Neutrophil (primary cell): ENCODE measurements at regions not wholly inside any gene's neighbourhood (a gene's known extent, or its start where the extent isn't known, plus 50 kb on each side); places are given as distances from the start of the nearest gene placed in this dataset.
"Not testable (repeated sequence)": the region's sequence is repeated elsewhere in the genome, so short reads cannot be mapped to it uniquely, and the experiment has no call there.

Source experiments
- H3K27ac ChIP-seq: fragments of 200-600 bp; sonication (generic); 2 replicates; pipeline ENCODE4 v1.5.1; 2016; ENCODE audit warnings: mild to moderate bottlenecking, moderate library complexity
- H3K27me3 ChIP-seq: fragments of 200-600 bp; sonication (generic); 2 replicates; pipeline ENCODE4 v1.6.0; 2016; ENCODE audit warnings: mild to moderate bottlenecking
- H3K36me3 ChIP-seq: fragments of 200-600 bp; sonication (generic); 2 replicates; pipeline ENCODE4 v1.5.1; 2017
- H3K4me1 ChIP-seq, 2 experiments: fragments of 200-600 bp in 1 of 2; sonication (generic) in 1 of 2; 1 replicate in 1 of 2; 2 replicates in 1 of 2; pipeline versions ENCODE4 v1.5.1 to v1.6.1; 2013 to 2016; ENCODE audit warnings: low read depth in 1 of 2, low read length in 1 of 2, mild to moderate bottlenecking in 1 of 2, moderate library complexity in 1 of 2; ENCODE audit not compliant: control insufficient read depth in 1 of 2, insufficient read depth in 1 of 2
- H3K4me3 ChIP-seq, 2 experiments: fragments of 200-600 bp in 1 of 2; sonication (generic) in 1 of 2; 1 replicate in 1 of 2; 2 replicates in 1 of 2; pipeline ENCODE4 v1.5.1; 2013 to 2016; ENCODE audit warnings: low read depth in 1 of 2, low read length in 1 of 2, mild to moderate bottlenecking in 1 of 2, moderate library complexity in 1 of 2
- H3K9me3 ChIP-seq: fragments of 200-600 bp; sonication (generic); 2 replicates; pipeline ENCODE4 v1.5.1; 2016
- TF ChIP-seq, protein P1 (sequence below): fragments of 200-600 bp; sonication (generic); IDR thresholded peaks from 2 replicates; pipeline ENCODE4 v1.5.1; 2016; ENCODE audit warnings: antibody characterized with exemption

DNA sequence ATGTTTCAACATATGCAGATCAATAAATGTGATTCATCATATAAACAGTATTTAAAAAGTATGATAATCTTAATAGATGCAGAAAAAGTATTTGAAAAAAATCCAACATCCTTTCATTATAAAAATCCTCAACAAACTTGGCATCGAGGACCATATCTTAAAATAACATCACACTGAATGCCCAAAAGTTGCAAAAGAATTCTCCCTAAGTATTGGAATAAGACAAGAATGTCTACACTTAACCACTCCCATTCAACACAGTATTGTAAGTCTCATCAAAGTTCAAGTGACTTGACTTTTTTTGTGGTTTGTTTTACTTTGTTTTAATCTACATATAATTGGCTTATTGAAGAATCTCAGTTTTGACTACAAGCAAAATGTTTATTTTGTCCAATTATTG is 779.0 kb upstream of the SLIT2 start:
- H3K9me3 ChIP-seq, result no peaks in the 10 kb centered on the region
- H3K27me3 ChIP-seq, result no peaks in the 10 kb centered on the region
- no peak overlapping the region for H3K27ac ChIP-seq
- no peaks in the 10 kb centered on the region for H3K4me1 ChIP-seq
- no peak overlapping the region for H3K4me3 ChIP-seq
- no peaks in the 10 kb centered on the region for H3K36me3 ChIP-seq
- TF ChIP-seq, protein P1, sequence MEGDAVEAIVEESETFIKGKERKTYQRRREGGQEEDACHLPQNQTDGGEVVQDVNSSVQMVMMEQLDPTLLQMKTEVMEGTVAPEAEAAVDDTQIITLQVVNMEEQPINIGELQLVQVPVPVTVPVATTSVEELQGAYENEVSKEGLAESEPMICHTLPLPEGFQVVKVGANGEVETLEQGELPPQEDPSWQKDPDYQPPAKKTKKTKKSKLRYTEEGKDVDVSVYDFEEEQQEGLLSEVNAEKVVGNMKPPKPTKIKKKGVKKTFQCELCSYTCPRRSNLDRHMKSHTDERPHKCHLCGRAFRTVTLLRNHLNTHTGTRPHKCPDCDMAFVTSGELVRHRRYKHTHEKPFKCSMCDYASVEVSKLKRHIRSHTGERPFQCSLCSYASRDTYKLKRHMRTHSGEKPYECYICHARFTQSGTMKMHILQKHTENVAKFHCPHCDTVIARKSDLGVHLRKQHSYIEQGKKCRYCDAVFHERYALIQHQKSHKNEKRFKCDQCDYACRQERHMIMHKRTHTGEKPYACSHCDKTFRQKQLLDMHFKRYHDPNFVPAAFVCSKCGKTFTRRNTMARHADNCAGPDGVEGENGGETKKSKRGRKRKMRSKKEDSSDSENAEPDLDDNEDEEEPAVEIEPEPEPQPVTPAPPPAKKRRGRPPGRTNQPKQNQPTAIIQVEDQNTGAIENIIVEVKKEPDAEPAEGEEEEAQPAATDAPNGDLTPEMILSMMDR, result no peak

DNA sequence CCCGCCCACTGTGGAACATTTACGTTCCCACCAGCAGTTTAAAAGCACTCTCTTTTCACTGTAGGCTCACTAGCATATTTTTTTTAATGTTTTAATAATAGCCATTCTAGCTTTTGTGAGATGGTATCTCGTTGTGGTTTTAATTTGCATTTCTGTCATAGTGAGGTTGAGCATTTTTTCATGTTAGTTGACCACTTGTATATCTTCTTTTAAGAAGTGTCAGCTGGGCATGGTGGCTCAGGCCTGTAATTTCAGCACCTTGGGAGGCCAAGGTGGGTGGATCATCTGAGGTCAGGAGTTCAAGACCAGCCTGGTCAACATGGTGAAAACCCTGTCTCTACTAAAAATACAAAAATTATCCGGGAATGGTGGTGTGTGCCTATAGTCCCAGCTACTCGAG is 781.7 kb upstream of the SLIT2 start:
- not testable (repeated sequence) for H3K36me3 ChIP-seq, H3K27ac ChIP-seq, H3K4me1 ChIP-seq, H3K4me3 ChIP-seq, H3K27me3 ChIP-seq, H3K9me3 ChIP-seq

DNA sequence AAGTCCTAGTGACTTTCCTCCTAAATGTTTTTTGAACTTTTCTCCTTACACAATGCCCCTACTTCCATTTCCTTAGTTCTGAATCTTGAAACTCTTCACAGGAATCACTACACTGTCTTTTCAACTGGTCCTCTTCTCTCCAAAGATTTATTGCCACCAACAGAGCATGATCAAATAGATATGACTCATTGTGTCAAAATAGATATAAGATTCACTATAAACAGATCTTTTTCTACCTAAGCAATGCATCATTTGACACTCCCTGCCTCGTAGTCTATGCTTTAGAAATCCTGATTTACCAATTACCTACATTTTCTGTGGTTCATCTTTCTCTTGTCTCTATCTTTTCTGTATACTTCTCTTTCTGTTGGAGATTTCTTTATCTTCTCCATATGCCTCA is 789.6 kb upstream of the SLIT2 start:
- Histone ChIP-seq H3K9me3 (no peaks in the 10 kb centered on the region), H3K27ac (no peak overlapping the region), H3K27me3 (no peaks in the 10 kb centered on the region), H3K36me3 (no peaks in the 10 kb centered on the region), H3K4me1 (no peaks in the 10 kb centered on the region), H3K4me3 (no peak overlapping the region)
- TF ChIP-seq, protein P1, result no peak

DNA sequence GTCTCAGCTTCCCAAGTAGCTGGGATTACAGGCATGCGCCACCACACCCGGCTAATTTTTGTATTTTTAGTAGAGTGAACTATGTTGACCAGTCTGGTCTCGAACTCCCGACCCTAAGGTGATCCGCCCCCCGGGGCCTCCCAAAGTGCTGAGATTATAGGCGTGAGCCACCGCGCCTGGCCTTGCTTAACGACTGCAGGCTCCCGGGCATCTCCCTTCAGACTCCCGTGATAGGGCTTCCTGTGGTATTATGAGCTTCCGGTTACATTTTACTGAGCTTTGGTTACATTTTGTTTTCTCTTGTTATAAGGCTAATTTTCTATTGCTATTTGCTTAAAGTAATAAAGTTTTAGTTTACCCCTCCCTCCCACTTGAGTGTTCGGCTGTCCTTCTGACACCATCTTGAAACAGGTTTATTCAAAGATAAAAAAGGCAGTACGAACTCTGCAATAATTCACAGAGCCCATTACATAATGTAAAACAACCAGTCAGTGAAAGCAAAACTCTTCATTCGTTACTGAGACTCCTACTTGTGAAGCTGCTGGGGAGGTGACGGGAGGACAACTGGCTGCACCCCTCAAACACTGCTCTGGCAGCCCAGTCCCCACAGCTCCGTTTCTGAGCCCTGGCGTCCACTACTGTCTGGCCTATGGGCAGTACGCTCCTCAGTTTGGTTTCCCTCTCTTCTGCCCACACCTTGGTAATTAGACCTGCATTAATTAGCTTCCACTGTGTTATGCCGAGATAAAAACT is 795.7 kb upstream of the SLIT2 start:
- H3K36me3 ChIP-seq, result no peaks in the 10 kb centered on the region
- TF ChIP-seq, protein P1, result no peak
- H3K27me3 ChIP-seq, result no peaks in the 10 kb centered on the region
- no peak overlapping the region for H3K4me3 ChIP-seq
- no peaks in the 10 kb centered on the region for H3K4me1 ChIP-seq
- no peak overlapping the region for H3K27ac ChIP-seq
- no peaks in the 10 kb centered on the region for H3K9me3 ChIP-seq

DNA sequence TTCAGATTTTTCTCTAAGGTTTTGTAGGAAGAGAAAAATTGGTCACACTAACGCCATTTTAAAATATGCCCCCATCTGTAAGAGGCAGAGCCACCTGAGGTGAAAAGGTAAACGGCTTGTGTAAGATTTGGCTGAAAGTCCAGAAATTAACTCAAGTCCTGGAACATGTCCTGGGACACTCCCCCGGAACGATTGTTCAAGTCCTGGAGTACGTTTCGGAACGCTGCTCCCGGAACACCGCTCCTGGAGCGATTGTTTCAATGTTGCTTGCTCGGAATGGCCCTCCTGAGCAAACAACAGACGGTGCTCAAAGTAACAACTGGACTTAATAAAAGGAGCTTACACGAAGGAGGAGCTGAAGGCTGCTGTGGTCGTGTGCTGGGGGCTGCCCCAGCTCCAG is 796.5 kb upstream of the SLIT2 start:
- Histone ChIP-seq H3K27ac (no peak overlapping the region), H3K27me3 (no peaks in the 10 kb centered on the region), H3K36me3 (no peaks in the 10 kb centered on the region), H3K9me3 (no peaks in the 10 kb centered on the region), H3K4me3 (no peak overlapping the region), H3K4me1 (no peaks in the 10 kb centered on the region)
- TF ChIP-seq, protein P1, result no peak

DNA sequence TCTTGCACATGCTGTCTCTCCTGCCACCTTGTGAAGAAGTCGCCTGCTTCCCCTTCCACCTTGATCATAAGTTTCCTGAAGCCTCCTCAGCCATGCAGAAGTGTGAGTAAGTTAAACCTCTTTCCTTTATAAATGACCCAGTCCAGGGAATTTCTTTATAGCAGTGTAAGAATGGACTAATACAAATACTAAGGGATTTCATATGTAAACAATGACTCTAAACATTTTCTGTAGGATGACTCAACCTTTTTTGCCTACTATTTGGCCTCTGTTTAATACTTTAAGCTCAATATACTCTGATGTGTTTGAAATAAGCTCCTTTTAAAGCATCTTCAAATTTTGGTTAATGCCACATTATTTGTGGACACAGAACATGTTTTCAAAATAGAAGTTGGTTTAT is 813.5 kb upstream of the SLIT2 start:
- Histone ChIP-seq H3K27ac (no peak overlapping the region), H3K4me3 (no peak overlapping the region), H3K4me1 (no peaks in the 10 kb centered on the region), H3K36me3 (no peaks in the 10 kb centered on the region), H3K9me3 (no peaks in the 10 kb centered on the region), H3K27me3 (no peaks in the 10 kb centered on the region)
- TF ChIP-seq, protein P1, result no peak
